Right cardiac atrium (tissue), 5 donors: ENCODE measurements at regions not wholly inside any gene's neighbourhood (a gene's known extent, or its start where the extent isn't known, plus 50 kb on each side); places are given as distances from the start of the nearest gene placed in this dataset.
A peak's percentile ranks its signal among the peaks of the same experiment; 100 is the strongest.

Source experiments
- ATAC-seq, 2 donors: fragments of 200-7000 bp; cut with Tn5 transposase; one replicate each; pipeline versions ENCODE4 v1.8.0 to v1.9.1; 2020; ENCODE audit warnings: moderate library complexity in 2 of 2, mild to moderate bottlenecking in 1 of 2
- DNase-seq, 3 donors: peaks; one replicate each; pipeline ENCODE4 v3.0.0-alpha.2; 2020
- H3K27ac ChIP-seq: one replicate; pipeline ENCODE4 v1.5.1; 2013; ENCODE audit warnings: mild to moderate bottlenecking, low read length, control low read depth, moderate library complexity
- H3K27me3 ChIP-seq: one replicate; pipeline ENCODE4 v1.6.1; 2013; ENCODE audit not compliant: control insufficient read depth, insufficient read depth
- H3K4me1 ChIP-seq: one replicate; pipeline ENCODE4 v1.6.1; 2013; ENCODE audit warnings: low read length; ENCODE audit not compliant: control insufficient read depth, insufficient read depth
- H3K4me3 ChIP-seq: one replicate; pipeline ENCODE4 v1.5.1; 2013; ENCODE audit warnings: low read length, control low read depth
- H3K9me3 ChIP-seq: one replicate; pipeline ENCODE4 v1.6.1; 2013; ENCODE audit warnings: low read length; ENCODE audit not compliant: control insufficient read depth
- WGBS: extraction: QIAGEN DNeasy Blood & Tissue Kit; methylation state at CpG from one replicate; pipeline ENCODE4 v1.1.7; 2013; 5-methylcytosine and 5-hydroxymethylcytosine counted together
- intact Hi-C, 4 donors: fragments of 100-400 bp; cut with DNase I; formaldehyde crosslinking; loops; one replicate each; pipeline versions ENCODE4 v1.11.0 to v1.14.0; 2022 to 2023
- donor health status: healthy with polysubstance abuse.
- donor health status: DM: no; HTN: yes; CAD: no.
- donor health status: DM: no; HTN: no; CAD: no.
- donor health status: DM: no; HTN: yes; CAD: no; lungs with severe emphysema.
- donor health status: DM: yes; HTN: yes; CAD: no.

DNA sequence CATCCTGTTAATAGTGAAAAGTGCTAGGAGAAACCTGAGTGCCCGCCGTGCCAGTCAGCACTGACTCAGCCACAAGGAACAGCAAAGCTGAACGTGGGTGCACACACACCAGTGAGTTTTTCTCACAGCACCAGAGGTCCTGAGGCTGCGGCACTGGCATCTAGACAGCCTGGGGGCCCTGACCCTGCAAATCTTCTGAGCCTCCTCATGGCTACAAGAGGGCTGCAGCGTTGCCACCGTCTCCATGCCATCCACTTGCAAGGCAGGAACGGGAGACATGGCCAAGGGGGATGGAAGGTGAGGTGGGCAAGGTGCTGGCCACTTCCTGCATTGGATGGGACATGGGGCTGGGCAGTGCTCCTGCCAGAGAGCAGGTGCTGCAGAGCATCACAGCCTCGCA, 211.2 kb upstream of the SOX1 start:
- H3K27me3 ChIP-seq: no peaks in the 10 kb centered on the region
- no peak for ATAC-seq
- H3K27ac ChIP-seq: no peak overlapping the region
- no peak overlapping the region for H3K4me3 ChIP-seq
- no peaks in the 10 kb centered on the region for H3K4me1 ChIP-seq
- WGBS: 84% methylated on average over 8 of the region's 8 CpGs
- no peak for DNase-seq
- no peaks in the 10 kb centered on the region for H3K9me3 ChIP-seq
- intact Hi-C loops: no loop called here

DNA sequence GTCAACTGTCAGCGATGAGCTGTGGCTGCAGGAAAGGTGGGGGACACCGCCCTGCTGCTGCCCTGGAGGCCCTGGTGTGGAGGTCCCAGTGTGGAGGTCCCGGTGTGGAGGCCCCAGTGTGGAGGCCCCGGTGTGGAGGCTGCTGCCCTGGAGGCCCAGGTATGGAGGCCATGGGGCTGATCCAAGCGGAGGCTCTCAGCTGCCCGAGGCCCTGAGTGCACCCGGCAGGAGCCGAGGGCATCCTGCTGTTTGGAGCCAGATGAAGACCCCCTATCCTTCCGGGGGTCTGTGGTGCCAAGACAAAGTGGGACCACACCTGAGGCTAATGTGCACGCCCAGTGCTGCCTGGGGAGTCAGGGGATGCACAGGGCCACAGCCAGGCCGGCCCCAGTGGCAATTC, 210.4 kb upstream of the SOX1 start:
- no peak overlapping the region for H3K4me3 ChIP-seq
- DNase-seq (no peak), ATAC-seq (no peak)
- no peak overlapping the region for H3K27ac ChIP-seq
- no peaks in the 10 kb centered on the region for H3K9me3 ChIP-seq
- no peaks in the 10 kb centered on the region for H3K27me3 ChIP-seq
- intact Hi-C loops: no loop called here
- 92% methylated on average over 11 of the region's 11 CpGs for WGBS
- no peaks in the 10 kb centered on the region for H3K4me1 ChIP-seq

DNA sequence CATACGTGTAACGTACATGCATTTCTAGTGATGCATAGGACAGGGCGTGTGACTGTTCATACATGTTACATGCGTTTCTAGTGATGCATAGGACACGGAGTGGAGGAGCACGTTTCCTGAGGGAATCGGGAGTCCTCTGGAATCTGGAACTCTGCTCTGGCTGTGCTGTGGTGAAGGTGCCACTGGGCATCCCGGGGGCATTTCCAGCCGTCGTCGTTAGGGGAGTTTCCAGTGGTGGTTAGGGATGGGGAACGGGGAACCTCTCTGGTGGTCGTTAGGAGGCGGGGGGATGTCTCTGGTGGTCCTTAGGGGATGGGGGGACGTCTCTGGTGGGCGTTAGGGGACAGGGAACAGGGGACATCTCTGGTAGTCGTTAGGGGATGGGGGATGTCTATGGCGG, 209.6 kb upstream of the SOX1 start:
- WGBS: 79% methylated on average over 18 of the region's 18 CpGs
- no peak for DNase-seq
- no peak for ATAC-seq

DNA sequence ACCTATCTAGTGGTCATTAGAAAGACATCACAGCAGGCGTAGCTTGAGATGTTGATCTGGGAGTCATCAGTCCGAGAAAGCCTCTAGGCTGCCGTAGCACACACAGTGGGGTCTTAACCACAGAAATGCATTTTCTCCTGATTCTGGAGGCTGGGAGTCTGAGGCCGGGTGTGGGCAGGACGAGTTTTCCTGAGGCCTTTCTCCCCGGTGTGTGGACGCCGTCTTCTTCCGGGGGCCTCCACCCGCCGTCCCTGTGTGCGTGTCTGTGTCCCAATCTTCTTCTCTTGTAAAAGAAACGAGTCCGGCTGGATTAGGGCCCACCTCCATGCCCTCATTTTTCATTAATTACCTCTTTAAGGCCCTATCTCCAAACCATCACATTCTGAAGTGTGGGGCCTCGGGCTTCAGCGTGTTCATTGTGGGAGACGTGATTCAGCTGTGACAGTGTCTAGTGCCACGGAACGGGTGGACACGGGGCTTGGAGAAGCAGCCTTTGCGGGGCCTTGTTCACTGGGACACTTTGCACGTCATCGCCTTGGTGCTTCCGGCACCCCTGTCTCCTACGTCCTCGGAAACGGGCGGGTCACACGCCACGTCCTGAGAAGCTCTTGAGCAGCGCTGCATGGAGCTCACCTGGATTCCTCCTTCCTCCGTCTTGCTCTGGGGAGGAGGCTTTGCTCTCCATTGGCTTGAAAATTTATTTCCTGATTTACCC, 208.9 kb upstream of the SOX1 start:
- Histone ChIP-seq H3K27ac (no peak overlapping the region), H3K9me3 (no peaks in the 10 kb centered on the region), H3K4me1 (no peaks in the 10 kb centered on the region), H3K4me3 (no peak overlapping the region), H3K27me3 (no peaks in the 10 kb centered on the region)
- no peak for ATAC-seq
- 83% methylated on average over 32 of the region's 32 CpGs for WGBS
- intact Hi-C loops: no loop called here
- no peak for DNase-seq

More for the DNA sequence above, 209.6 kb upstream of the SOX1 start:
- H3K4me1 ChIP-seq: no peaks in the 10 kb centered on the region
- no peak overlapping the region for H3K27ac ChIP-seq
- H3K9me3 ChIP-seq: no peaks in the 10 kb centered on the region
- intact Hi-C loops: no loop called here
- no peaks in the 10 kb centered on the region for H3K27me3 ChIP-seq
- H3K4me3 ChIP-seq: no peak overlapping the region

DNA sequence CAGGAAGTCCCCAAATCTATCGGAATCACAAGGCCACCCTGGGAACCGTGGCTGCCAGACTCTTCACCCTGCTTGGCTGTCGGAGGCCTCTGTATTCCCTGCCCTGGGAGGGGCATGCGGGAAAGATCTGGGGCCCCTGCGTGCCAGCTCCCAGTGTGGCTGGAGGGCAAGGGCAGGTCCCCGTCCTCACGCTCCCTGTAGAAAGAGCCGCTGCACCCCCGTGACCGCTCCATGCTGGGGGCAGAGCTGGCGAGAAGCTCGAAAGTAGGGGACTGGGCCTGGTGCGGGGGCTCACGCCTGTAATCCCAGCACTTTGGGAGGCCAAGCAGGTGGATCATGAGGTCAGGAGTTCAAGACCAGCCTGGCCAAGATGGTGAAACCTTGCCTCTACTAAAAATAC, 208.4 kb upstream of the SOX1 start:
- intact Hi-C loops: no loop called here
- H3K9me3 ChIP-seq: no peaks in the 10 kb centered on the region
- DNase-seq: no peak

DNA sequence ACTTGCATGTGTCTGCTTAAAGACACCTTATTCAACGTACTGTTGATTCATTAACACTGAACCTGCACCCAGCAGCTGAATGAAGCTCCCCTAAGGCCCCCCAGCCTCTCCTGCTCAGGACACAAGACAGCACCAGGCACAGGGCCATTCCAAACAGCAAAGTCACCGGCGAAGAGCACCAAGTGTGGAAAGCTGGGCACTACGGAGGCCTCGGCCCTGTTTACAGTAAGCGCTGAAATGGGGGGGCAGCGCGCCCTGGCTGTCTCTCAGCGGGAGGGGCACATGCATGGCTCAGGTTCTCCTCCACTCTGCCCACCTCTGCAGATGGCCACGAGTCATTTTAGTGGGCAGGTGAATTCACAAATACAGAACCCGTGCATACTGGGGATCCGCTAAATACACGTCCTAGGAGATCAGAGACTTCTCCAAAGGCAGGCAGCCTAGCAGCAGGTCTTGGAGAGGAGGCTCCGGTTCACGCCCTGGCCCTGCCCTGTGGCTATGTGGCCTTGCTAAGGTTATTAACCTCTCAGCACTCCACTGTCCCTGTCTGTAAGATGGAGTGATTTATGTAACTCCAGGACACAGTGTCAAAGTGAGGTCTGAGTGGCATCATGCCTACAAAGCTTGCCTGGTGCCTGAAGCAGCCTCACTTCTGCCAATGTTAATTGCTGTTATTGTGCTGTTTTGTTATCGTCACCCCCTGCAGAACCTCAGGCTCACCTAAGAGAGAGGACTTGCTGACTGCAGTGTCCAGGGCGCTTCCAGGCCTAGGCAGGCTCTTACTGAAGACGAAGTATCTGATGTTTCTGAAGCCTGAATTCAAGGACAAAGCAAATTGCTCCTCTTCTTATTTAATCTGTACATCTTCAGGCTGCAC, 207.4 kb upstream of the SOX1 start:
- intact Hi-C loops: no loop called here
- DNase-seq (no peak), ATAC-seq (peak in 1 of 2 donors; percentile 44)
- H3K4me1 ChIP-seq: no peaks in the 10 kb centered on the region
- no peak overlapping the region for H3K4me3 ChIP-seq
- H3K9me3 ChIP-seq: no peaks in the 10 kb centered on the region
- H3K27ac ChIP-seq: no peak overlapping the region
- H3K27me3 ChIP-seq: no peaks in the 10 kb centered on the region
- WGBS: 68% methylated on average over 18 of the region's 18 CpGs

More for the DNA sequence above, 208.4 kb upstream of the SOX1 start:
- Histone ChIP-seq H3K27ac (no peak overlapping the region), H3K4me3 (no peak overlapping the region), H3K4me1 (no peaks in the 10 kb centered on the region), H3K27me3 (no peaks in the 10 kb centered on the region)
- no peak for ATAC-seq
- WGBS: 90% methylated on average over 14 of the region's 14 CpGs

DNA sequence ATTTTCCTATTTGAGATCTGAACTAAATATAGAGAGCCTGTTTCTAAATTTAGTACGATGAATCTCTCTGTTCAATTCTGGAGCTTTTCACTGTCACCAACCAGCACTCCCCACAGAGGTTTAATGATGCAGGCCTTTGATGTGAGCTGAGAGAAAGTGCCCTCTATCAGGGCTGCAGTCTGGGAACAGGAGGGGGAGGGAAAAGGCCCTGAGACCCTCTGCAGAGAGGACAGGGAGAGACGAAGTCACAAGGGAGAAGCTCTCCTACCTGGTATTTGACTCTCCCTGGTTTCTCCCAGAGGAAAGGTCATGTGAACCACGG, 206.8 kb upstream of the SOX1 start:
- 41% methylated on average over 3 of the region's 3 CpGs for WGBS
- Histone ChIP-seq H3K4me3 (no peak overlapping the region), H3K4me1 (no peaks in the 10 kb centered on the region), H3K27me3 (no peaks in the 10 kb centered on the region), H3K27ac (no peak overlapping the region), H3K9me3 (no peaks in the 10 kb centered on the region)
- intact Hi-C loops: no loop called here
- DNase-seq (no peak), ATAC-seq (no peak)

DNA sequence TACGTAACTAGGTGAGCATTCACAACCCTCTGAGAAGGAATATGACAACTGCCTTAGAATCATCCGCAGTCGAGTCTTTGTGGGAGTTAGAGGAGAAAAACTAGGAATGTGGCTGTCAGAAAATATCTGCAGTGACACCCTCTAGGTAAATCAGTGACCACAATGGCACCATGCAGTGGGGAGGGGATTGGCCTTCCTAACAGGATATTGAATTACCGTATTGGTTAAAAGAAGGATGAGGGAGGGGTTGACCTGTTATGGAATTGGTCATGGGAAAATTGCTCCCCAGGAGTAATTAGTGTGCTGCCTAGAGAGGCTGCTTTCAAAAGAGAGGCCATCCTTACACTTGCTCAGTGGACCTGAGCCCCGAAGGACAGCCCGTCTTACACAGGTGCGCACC, 205.6 kb upstream of the SOX1 start:
- intact Hi-C loops: no loop called here
- Histone ChIP-seq H3K4me1 (no peaks in the 10 kb centered on the region), H3K27me3 (no peaks in the 10 kb centered on the region), H3K9me3 (no peaks in the 10 kb centered on the region), H3K27ac (no peak overlapping the region), H3K4me3 (no peak overlapping the region)
- no peak for ATAC-seq
- WGBS: 93% methylated on average over 7 of the region's 7 CpGs
- DNase-seq: no peak

DNA sequence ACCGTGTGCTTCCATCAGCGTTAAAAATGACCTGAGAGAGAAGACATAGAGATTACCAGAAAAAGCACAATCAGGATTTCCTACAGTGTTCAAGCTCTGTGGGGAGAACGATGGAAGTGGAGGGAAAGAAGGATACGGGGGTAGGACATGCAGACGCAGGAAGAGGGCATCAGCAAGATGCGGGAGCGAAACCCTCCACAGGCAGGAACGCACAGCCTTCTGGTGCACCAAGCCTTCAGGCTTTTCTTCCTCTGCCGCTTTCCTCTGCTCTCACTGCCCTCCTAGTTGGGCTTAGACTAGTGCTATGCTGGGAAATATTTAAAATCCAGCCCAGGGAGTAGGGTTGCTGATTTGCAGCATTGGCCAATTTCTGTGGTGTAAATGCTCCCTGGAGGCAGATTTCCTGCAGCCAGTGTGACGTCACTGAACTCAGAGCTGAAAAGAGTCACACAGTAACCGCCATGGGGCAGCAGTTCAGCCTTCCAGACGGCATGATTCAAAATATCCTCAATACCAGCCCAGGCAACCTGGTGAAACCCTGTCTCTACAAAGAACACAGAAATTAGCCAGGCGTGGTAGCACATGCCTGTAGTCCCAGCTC, 205.1 kb upstream of the SOX1 start:
- no peak for DNase-seq
- H3K27me3 ChIP-seq: no peaks in the 10 kb centered on the region
- no peak for ATAC-seq
- intact Hi-C loops: no loop called here
- H3K27ac ChIP-seq: no peak overlapping the region
- no peak overlapping the region for H3K4me3 ChIP-seq
- 87% methylated on average over 13 of the region's 13 CpGs for WGBS
- no peaks in the 10 kb centered on the region for H3K9me3 ChIP-seq
- no peaks in the 10 kb centered on the region for H3K4me1 ChIP-seq

DNA sequence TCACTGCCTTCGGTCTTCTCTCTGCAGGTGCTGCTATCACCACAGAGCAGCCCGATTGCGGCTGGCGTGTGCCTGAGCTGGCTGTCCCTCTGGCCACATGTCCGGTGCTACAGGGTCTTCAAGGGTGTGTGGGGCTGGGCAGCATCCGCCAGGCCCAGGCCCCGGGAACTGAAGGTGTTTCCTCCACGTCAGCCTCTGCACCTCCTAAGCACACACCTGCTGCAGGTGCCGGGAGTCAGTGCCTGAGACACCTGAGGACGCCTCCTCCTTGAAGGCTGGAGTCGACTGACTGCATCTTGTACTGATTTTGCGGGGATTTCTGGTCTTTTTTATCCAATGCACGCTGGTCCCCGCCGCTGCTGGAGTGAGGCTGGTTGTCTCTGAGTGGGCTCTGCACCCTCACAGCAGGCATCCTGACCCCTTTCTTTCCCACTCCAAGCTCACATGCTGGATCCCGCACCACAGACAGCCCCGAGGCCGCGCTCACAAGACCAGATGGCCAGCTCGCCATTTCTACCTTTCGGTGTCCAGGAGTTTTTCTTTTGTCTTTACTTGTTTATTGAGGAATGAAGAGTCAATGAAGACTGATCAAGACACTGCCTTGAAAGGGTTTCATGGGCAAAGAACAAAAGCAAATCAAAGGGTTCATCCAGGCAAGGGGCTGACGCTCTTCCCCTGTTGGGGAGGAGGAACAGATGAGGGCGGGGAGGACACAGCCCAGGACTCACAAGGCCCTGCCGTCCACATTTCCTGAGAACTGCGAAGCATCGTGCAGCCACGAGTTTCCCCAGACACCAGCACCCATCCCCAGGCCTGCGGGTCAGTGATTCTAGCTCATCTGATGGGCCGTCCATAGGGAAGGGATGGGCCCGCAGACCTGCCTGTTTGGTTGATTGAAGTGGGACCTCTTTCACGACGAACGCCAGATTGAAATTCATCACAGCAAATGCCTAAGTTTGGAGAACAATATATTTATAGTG, 203.8 kb upstream of the SOX1 start:
- Histone ChIP-seq H3K9me3 (no peaks in the 10 kb centered on the region), H3K4me1 (no peaks in the 10 kb centered on the region), H3K27me3 (no peaks in the 10 kb centered on the region), H3K4me3 (no peak overlapping the region), H3K27ac (no peak overlapping the region)
- intact Hi-C loops: no loop called here
- ATAC-seq (no peak), DNase-seq (no peak)
- 82% methylated on average over 33 of the region's 33 CpGs for WGBS
